Stimulated activated naive CD8-positive, alpha-beta T cell treated with anti-CD3 and anti-CD28 coated beads, Interleukin-15, amount 100 ng/mL, for 72 hours (primary cell): ENCODE measurements at regions not wholly inside any gene's neighbourhood (a gene's known extent, or its start where the extent isn't known, plus 50 kb on each side); places are given as distances from the start of the nearest gene placed in this dataset.
"Not testable (repeated sequence)": the region's sequence is repeated elsewhere in the genome, so short reads cannot be mapped to it uniquely, and the experiment has no call there.

Experiments used
- ATAC-seq: fragments of 150-1000 bp; cut with Tn5 transposase; 2 replicates; pipeline ENCODE4 v1.10.0; 2021; ENCODE audit warnings: mild to moderate bottlenecking, moderate library complexity
- DNase-seq, 2 donors: peaks; one replicate each; pipeline ENCODE4 v3.0.0; 2021 to 2022
- H3K27ac Mint-ChIP-seq, 2 donors: one replicate each; pipeline ENCODE4 v1.8.0; 2022; ENCODE audit warnings: mild to moderate bottlenecking in 2 of 2, mixed read lengths in 2 of 2, moderate library complexity in 2 of 2
- H3K27me3 Mint-ChIP-seq: one replicate; pipeline ENCODE4 v1.8.0; 2022; ENCODE audit warnings: mixed read lengths
- H3K4me1 Mint-ChIP-seq: one replicate; pipeline ENCODE4 v1.8.0; 2022; ENCODE audit warnings: mild to moderate bottlenecking, mixed read lengths
- H3K4me3 Mint-ChIP-seq, 2 donors: one replicate each; pipeline ENCODE4 v1.8.0; 2022; ENCODE audit warnings: mild to moderate bottlenecking in 2 of 2, mixed read lengths in 2 of 2, moderate library complexity in 1 of 2
- H3K9me3 Mint-ChIP-seq, 2 donors: one replicate each; pipeline ENCODE4 v1.8.0; 2022; ENCODE audit warnings: mixed read lengths in 2 of 2

GRCh38 chr14:25869854-25870253, 728.0 kb downstream of the NOVA1 start:
- Mint-ChIP-seq H3K27me3 (no peaks in the 10 kb centered on the region), H3K9me3 (peaks cover 15 to 16% of the 10 kb centered on the region in 2 donors), H3K4me3 (no peak overlapping the region), H3K4me1 (no peaks in the 10 kb centered on the region), H3K27ac (no peak overlapping the region)
- no peak for DNase-seq
- ATAC-seq, result no peak

- DNase-seq, result no peak
- H3K9me3 Mint-ChIP-seq, result peaks cover 15 to 24% of the 10 kb centered on the region in 2 donors
- no peaks in the 10 kb centered on the region for H3K4me1 Mint-ChIP-seq
- H3K4me3 Mint-ChIP-seq, result no peak overlapping the region
- ATAC-seq, result no peak
- no peak overlapping the region for H3K27ac Mint-ChIP-seq
- no peaks in the 10 kb centered on the region for H3K27me3 Mint-ChIP-seq
These were observed 729.1 kb downstream of the NOVA1 start for GRCh38 chr14:25868521-25869314.

- Mint-ChIP-seq H3K4me1 (no peaks in the 10 kb centered on the region), H3K9me3 (peaks cover 5 to 13% of the 10 kb centered on the region in 2 donors), H3K4me3 (no peak overlapping the region), H3K27ac (no peak overlapping the region), H3K27me3 (no peaks in the 10 kb centered on the region)
- DNase-seq, result no peak
- no peak for ATAC-seq
These were observed 736.4 kb downstream of the NOVA1 start for GRCh38 chr14:25861406-25861805.

GRCh38 chr14:25848601-25849000, 749.2 kb downstream of the NOVA1 start:
- H3K27ac Mint-ChIP-seq, result no peak overlapping the region
- no peaks in the 10 kb centered on the region for H3K4me1 Mint-ChIP-seq
- no peak for ATAC-seq
- no peaks in the 10 kb centered on the region for H3K9me3 Mint-ChIP-seq
- H3K4me3 Mint-ChIP-seq, result no peak overlapping the region
- no peaks in the 10 kb centered on the region for H3K27me3 Mint-ChIP-seq
- no peak for DNase-seq

- Mint-ChIP-seq H3K9me3 (no peaks in the 10 kb centered on the region), H3K4me3 (no peak overlapping the region), H3K27ac (no peak overlapping the region), H3K4me1 (no peaks in the 10 kb centered on the region), H3K27me3 (no peaks in the 10 kb centered on the region)
- ATAC-seq, result no peak
- DNase-seq, result no peak
These were observed 751.6 kb downstream of the NOVA1 start for GRCh38 chr14:25846246-25846645.

GRCh38 chr14:25843481-25844470, 754.1 kb downstream of the NOVA1 start:
- Mint-ChIP-seq H3K9me3 (peaks cover 0 to 7% of the 10 kb centered on the region in 2 donors), H3K27me3 (no peaks in the 10 kb centered on the region), H3K4me3 (no peak overlapping the region), H3K4me1 (no peaks in the 10 kb centered on the region), H3K27ac (no peak overlapping the region)
- DNase-seq (no peak), ATAC-seq (no peak)

- Mint-ChIP-seq H3K27me3 (no peaks in the 10 kb centered on the region), H3K9me3 (peaks cover 0 to 15% of the 10 kb centered on the region in 2 donors), H3K4me1 (no peaks in the 10 kb centered on the region), H3K27ac (no peak overlapping the region), H3K4me3 (no peak overlapping the region)
- ATAC-seq (no peak), DNase-seq (no peak)
These were observed 756.6 kb downstream of the NOVA1 start for GRCh38 chr14:25841226-25841625.

- Mint-ChIP-seq H3K4me3 (no peak overlapping the region), H3K27me3 (no peaks in the 10 kb centered on the region), H3K9me3 (peaks cover 0 to 21% of the 10 kb centered on the region in 2 donors), H3K4me1 (no peaks in the 10 kb centered on the region), H3K27ac (no peak overlapping the region)
- ATAC-seq (no peak), DNase-seq (no peak)
These were observed 760.3 kb downstream of the NOVA1 start for GRCh38 chr14:25837551-25837965.

- Mint-ChIP-seq H3K27ac (no peak overlapping the region), H3K4me1 (no peaks in the 10 kb centered on the region), H3K27me3 (no peaks in the 10 kb centered on the region), H3K9me3 (peaks cover 0 to 21% of the 10 kb centered on the region in 2 donors), H3K4me3 (no peak overlapping the region)
- ATAC-seq (no peak), DNase-seq (no peak)
These were observed 761.2 kb downstream of the NOVA1 start for GRCh38 chr14:25836636-25837035.

- no peak overlapping the region for H3K4me3 Mint-ChIP-seq
These were observed 764.3 kb downstream of the NOVA1 start for GRCh38 chr14:25833341-25834126.

GRCh38 chr14:25832585-25832984, 765.2 kb downstream of the NOVA1 start:
- Mint-ChIP-seq H3K27ac (no peak overlapping the region), H3K9me3 (peaks cover 0 to 6% of the 10 kb centered on the region in 2 donors), H3K4me3 (no peak overlapping the region), H3K27me3 (no peaks in the 10 kb centered on the region), H3K4me1 (no peaks in the 10 kb centered on the region)
- DNase-seq, result no peak
- no peak for ATAC-seq

More at GRCh38 chr14:25833341-25834126, 764.3 kb downstream of the NOVA1 start:
- H3K27me3 Mint-ChIP-seq, result no peaks in the 10 kb centered on the region
- no peak for DNase-seq
- peaks cover 0 to 14% of the 10 kb centered on the region in 2 donors for H3K9me3 Mint-ChIP-seq
- no peaks in the 10 kb centered on the region for H3K4me1 Mint-ChIP-seq
- no peak overlapping the region for H3K27ac Mint-ChIP-seq
- ATAC-seq, result no peak

GRCh38 chr14:25828562-25828961, 769.3 kb downstream of the NOVA1 start:
- no peak for ATAC-seq
- Mint-ChIP-seq H3K4me3 (no peak overlapping the region), H3K27ac (no peak overlapping the region), H3K9me3 (peaks cover 0 to 5% of the 10 kb centered on the region in 2 donors), H3K4me1 (no peaks in the 10 kb centered on the region), H3K27me3 (no peaks in the 10 kb centered on the region)
- DNase-seq, result no peak

- no peaks in the 10 kb centered on the region for H3K9me3 Mint-ChIP-seq
- H3K4me3 Mint-ChIP-seq, result no peak overlapping the region
- H3K27ac Mint-ChIP-seq, result no peak overlapping the region
- no peaks in the 10 kb centered on the region for H3K27me3 Mint-ChIP-seq
- H3K4me1 Mint-ChIP-seq, result no peaks in the 10 kb centered on the region
- DNase-seq (no peak), ATAC-seq (no peak)
These were observed 771.7 kb downstream of the NOVA1 start for GRCh38 chr14:25826105-25826504.

- H3K9me3 Mint-ChIP-seq, result peaks cover 5 to 13% of the 10 kb centered on the region in 2 donors
- no peaks in the 10 kb centered on the region for H3K27me3 Mint-ChIP-seq
- no peak for ATAC-seq
- no peak for DNase-seq
- H3K27ac Mint-ChIP-seq, result no peak overlapping the region
- H3K4me1 Mint-ChIP-seq, result no peaks in the 10 kb centered on the region
- no peak overlapping the region for H3K4me3 Mint-ChIP-seq
These were observed 770.4 kb upstream of the STXBP6 start for GRCh38 chr14:25820368-25820767.

- not testable (repeated sequence) for H3K27me3 Mint-ChIP-seq, H3K4me1 Mint-ChIP-seq, DNase-seq, H3K27ac Mint-ChIP-seq, H3K4me3 Mint-ChIP-seq, ATAC-seq
- H3K9me3 Mint-ChIP-seq, result peaks cover 5 to 13% of the 10 kb centered on the region in 2 donors
These were observed 764.7 kb upstream of the STXBP6 start for GRCh38 chr14:25814622-25815021.
